Activated gamma-delta T cell (primary cell): ENCODE measurements at regions not wholly inside any gene's neighbourhood (a gene's known extent, or its start where the extent isn't known, plus 50 kb on each side); places are given as distances from the start of the nearest gene placed in this dataset.
"Not testable (repeated sequence)": the region's sequence is repeated elsewhere in the genome, so short reads cannot be mapped to it uniquely, and the experiment has no call there.

Experiments used
- DNase-seq: peaks from one replicate; lab custom pipeline; 2025; lab: John Stamatoyannopoulos, UW

- not testable (repeated sequence) for DNase-seq
These were observed 123.0 kb upstream of the ARHGEF3 start for GRCh38 chr3:56924700-56925099.

DNA sequence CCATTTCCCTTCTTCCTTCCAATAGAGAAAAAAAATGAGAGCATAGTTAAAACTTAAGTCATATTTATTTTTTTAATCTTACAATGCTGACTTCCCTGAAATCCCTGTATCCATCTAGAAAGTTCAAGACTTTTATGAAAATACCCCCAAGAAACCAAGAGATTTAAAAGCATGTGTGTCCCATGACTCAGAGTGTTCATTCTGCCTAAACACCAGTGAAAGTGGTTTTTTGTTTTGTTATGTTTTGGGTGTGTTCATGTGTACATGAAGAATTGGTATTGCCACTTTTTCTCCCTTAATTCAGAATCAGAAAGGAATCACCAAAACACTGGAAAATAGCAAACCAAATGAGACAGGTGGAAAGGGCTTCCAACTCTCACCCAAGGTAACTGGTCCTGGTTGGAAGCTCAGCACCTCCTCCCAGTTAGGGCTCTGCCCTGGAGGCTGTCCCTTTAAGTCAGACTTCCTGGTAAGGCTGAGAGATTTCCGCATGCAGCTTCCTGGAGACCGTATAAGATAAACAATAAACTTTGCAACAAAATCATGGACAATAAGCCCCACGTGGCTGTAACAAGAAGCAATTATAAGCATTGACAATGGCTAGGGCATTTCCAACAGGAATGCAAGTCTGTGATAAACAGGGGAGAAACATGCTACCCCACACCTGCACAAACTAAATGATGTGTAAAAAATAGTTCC, 121.9 kb upstream of the ARHGEF3 start:
- DNase-seq, result no peak

DNA sequence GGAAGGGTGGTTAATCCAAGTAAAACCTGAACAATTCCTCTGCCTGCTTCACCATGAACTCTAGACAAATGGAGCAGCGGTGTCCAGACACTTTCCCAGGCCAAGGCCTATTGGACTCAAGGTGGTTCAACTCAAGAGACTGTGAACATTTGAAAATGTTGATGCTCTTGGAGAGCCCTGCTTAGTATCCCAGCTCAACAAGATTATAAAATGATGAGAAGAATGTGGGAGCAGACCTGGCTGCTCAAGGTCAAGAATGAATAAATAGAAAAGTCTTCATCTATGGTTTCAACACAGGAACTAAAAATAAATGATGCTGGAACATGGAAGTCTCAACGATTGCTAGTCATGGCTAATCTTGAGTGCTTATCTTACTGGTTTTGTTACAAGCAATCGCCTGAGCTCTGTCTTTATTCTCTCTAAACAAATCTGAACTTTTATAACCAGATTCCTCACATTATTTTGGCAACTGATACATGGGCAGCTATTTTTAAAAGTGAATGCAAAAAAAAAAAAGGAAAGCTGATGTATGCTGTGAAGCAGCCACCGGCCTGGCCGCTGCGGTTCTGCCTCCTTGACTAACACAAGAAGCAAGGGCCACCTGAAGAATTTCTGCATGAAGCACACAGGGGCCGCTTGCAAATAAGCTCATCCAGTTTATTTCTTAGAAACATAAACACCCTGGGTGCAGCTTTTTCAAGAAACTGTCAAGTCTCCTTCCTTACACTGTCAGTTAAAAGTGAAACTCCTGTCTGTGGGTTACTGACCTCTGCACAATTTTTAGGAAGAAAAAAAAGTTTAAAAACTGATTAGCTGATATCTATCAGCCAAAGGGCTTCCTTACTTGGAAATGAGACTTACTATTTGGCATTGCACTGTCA, 120.1 kb upstream of the ARHGEF3 start:
- DNase-seq, result no peak

DNA sequence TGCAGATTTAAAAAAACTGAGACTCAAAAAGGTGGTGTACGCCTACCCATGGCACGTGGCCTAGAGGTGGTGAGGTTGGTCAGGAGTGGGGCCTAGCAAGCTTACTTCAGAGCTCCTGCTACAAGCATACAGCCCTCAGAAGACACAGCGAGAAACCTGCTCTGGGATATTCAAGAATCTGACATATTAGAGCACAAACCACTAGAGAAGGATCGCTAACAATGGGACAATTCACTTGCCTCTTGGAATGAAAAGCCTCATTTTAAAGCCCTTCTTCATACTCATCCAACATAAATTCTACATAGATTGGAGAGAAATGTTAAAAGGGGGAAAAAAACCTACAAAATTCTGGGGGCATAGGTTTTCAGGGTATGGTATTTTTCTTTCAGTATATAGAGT, 118.0 kb upstream of the ARHGEF3 start:
- no peak for DNase-seq

GRCh38 chr3:56919137-56919796, 117.5 kb upstream of the ARHGEF3 start:
- DNase-seq, result no peak

DNA sequence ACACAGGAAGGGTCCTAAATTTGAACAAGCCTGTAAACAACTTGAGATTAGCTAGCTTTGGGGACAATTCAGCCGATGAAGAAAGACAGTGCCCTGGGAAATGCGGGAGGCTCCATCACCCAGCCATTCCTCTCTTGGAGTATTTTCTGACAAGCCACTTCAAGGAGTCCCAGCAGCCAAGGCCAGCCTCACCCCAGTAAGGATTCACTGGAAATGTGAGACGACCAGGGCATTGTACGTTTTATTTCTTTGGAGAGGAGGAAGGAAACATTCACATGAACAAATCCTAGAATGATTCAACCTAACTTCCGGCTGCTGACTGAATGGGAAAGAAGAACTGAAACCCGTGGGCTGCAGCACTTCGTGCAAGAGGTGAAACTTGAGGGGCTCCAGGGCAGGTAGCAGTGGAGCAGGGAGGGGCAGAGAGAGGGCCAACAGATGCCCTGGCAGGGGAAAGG, 116.4 kb upstream of the ARHGEF3 start:
- no peak for DNase-seq

DNA sequence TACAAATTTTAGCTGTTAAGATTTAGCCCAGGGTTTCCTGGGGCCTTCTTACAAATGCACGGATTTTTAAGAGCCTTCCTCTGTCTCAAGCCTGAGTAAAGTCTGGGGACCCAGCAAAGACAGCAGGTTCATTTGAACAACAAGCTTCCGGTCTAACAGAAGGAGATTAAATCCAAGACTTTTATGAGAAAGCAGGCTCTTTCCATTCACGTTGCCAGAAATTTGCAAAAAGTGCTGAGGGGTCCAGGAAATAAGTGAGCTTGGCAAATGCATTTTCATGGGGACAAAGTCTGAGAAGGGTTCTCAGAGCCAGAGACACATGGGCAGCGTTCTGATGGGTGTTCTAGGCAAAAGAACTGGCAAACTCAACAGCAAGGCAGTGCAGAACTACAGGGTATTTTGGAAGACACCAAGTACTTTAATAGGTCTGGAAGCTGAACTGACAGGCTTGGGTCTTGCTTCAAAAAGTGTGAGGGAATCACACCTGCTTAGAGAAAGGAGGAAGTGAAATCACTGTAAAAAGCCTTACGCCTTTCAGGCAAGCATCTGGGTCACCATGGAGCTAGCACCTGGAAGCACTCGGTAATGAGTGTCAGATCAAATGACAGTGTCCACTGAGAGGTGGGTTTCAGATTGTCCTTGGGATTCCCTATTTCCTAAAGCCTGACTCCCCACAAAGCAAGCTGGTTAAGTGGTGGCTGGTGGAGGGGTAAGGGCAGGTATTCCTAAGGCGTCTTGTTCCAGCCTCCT, 115.8 kb upstream of the ARHGEF3 start:
- DNase-seq, result no peak

GRCh38 chr3:56916716-56917360, 115.1 kb upstream of the ARHGEF3 start:
- DNase-seq, result no peak

DNA sequence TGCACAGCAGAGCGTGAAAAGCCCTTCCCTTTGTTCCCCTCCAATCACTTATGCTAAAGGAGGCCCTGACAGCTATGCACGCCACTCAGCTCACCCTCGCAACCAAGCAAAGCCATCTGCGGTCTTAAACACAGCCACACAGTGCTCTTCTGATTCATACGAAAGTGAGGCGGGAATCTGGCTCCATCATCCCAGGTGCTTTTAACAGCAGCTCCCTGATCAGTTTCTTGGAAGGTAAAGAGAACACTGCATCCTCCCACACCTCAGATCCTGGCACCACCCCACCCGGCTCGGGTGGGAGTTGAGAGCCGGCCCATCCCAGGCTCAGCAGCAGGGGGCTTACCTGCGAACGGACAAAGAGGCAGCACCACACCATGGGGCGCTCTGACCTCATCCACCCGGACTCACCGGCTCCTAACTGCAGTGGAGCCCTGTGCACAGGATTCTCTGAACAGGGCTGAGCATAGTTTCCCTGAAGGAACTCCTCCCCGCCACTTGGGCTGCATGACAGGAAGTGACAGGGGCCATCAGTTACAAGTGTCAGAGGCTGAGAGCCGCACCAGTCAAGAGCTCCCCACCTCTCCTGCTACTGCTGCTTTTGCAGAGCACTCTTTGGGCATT, 114.3 kb upstream of the ARHGEF3 start:
- peak; percentile 11 for DNase-seq

- DNase-seq, result no peak
These were observed 112.9 kb upstream of the ARHGEF3 start for GRCh38 chr3:56914646-56915045.

DNA sequence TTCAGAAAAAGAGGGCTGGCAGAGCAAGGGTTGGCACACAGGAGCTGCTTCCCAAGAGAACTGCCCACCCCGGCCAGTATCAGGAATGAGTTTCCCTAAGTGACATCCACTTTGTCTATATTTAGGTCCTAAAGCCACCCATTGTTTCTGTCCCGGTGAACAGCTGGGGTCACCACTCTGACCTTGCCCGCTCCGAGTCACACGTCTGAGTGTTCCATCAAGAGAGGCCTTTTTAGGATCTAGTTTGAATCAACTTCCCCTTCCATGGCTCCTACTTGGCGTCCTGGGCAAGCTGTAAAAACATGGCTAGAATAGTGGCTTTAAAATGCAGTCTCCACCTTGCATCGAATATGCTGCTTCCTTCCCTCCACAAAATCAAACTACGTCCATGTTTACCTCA, 109.6 kb upstream of the ARHGEF3 start:
- no peak for DNase-seq

DNA sequence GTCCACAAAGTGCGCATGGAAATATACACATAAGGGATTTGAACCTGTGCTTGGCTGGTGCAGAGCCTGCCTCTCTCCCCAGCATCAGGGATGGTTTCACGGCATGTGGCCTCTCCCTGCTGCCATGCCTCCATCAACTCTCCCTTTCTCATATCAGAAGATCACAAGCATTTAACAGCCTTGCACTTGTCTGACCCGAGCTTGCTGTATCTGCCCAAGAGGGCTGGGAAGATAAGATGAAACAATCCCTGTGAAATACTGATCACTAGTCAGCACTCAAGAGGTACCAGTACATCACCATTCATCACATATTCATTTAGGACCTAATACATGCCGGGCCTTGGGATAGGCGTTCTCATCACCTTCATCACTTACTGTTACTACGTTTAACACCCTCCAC, 107.6 kb upstream of the ARHGEF3 start:
- DNase-seq, result no peak

- no peak for DNase-seq
These were observed 106.3 kb upstream of the ARHGEF3 start for GRCh38 chr3:56908004-56908403.

- DNase-seq, result no peak
These were observed 102.9 kb upstream of the ARHGEF3 start for GRCh38 chr3:56904552-56905215.

GRCh38 chr3:56903231-56903782, 101.6 kb upstream of the ARHGEF3 start:
- DNase-seq, result no peak

- DNase-seq, result no peak
These were observed 100.9 kb upstream of the ARHGEF3 start for GRCh38 chr3:56902468-56903160.

DNA sequence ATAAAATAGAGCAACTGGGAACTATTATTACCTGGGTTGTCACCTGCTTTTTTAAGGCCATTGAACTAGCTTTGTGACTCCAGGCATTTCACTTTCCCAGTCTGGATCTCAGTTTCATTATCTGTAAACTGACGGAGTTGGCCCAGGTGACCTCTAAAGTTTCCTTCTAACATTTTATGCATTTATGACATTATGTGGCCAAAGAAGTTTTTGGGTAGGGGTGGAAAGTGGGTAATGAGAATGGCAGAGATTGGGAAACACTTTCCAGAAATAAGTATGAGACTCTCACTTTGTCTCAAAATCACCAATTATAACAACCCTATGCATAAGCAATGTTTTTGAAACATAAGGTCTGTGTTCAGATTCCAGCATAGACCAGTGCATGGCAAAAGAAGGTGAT, 99.1 kb upstream of the ARHGEF3 start:
- DNase-seq, result no peak

- DNase-seq, result no peak
These were observed 98.1 kb upstream of the ARHGEF3 start for GRCh38 chr3:56899851-56900250.

GRCh38 chr3:56899078-56899477, 97.3 kb upstream of the ARHGEF3 start:
- DNase-seq, result no peak
